C4-2B (cell line): ENCODE measurements at regions not wholly inside any gene's neighbourhood (a gene's known extent, or its start where the extent isn't known, plus 50 kb on each side); places are given as distances from the start of the nearest gene placed in this dataset.

Experiments used
- CTCF ChIP-seq: fragments of 450-650 bp; conservative IDR thresholded peaks from 2 replicates; pipeline ENCODE4 v1.5.1; 2017; ENCODE audit warnings: mild to moderate bottlenecking
- ZFX ChIP-seq: fragments of 450-650 bp; IDR thresholded peaks from 2 replicates; pipeline ENCODE4 v1.6.1; 2017

DNA sequence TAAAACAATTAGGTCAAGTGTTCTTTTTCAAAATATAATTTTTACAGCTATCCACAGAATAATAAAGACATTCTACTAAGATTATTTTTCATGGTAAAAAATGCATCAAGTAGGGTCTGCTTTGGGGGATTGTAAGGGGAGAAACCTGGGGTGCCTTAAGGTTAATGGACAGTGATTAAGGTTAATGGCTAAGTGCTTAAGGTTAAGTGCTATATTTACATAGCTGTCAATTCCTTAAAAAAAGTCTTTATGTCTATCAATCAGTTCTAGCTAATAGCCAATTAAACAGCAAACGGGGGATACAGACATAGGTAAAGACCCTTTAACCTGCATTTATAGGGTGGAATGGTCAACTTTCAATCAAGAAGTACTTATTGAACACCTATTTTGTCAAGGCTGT, 284.5 kb upstream of the SEMA3A start:
- TF ChIP-seq CTCF (no peak), ZFX (no peak)
